Heart right ventricle (tissue), 16 donors: ENCODE measurements at regions not wholly inside any gene's neighbourhood (a gene's known extent, or its start where the extent isn't known, plus 50 kb on each side); places are given as distances from the start of the nearest gene placed in this dataset.

Experiments used
- ATAC-seq, 8 donors: fragments of 200-7000 bp; cut with Tn5 transposase; one replicate each; pipeline ENCODE4 v1.9.1; 2020; ENCODE audit warnings: mild to moderate bottlenecking in 8 of 8, moderate library complexity in 8 of 8, moderate number of reproducible peaks in 1 of 8
- DNase-seq, 2 donors: peaks; one replicate each; pipeline ENCODE4 v3.0.0-alpha.2; 2020
- H3K27ac ChIP-seq, 10 donors: fragments of 200-600 bp; sonication (generic) in 2 of 10; one replicate each; pipeline versions ENCODE4 v1.5.0 to v1.8.0; 2020 to 2022; ENCODE audit warnings: mild to moderate bottlenecking in 3 of 10
- H3K27me3 ChIP-seq, 7 donors: fragments of 200-600 bp; one replicate each; pipeline ENCODE4 v1.8.0; 2021 to 2022; ENCODE audit warnings: mild to moderate bottlenecking in 2 of 7
- H3K36me3 ChIP-seq, 9 donors: fragments of 200-600 bp; sonication (generic) in 1 of 9; one replicate each; pipeline versions ENCODE4 v1.5.0 to v1.8.0; 2020 to 2022; ENCODE audit warnings: mild to moderate bottlenecking in 2 of 9
- H3K4me1 ChIP-seq, 9 donors: fragments of 200-600 bp; sonication (generic) in 1 of 9; one replicate each; pipeline versions ENCODE4 v1.5.0 to v1.8.0; 2020 to 2022; ENCODE audit warnings: mild to moderate bottlenecking in 4 of 9
- H3K4me3 ChIP-seq, 10 donors: fragments of 200-600 bp; sonication (generic) in 2 of 10; one replicate each; pipeline versions ENCODE4 v1.5.0 to v1.8.0; 2020 to 2022; ENCODE audit warnings: mild to moderate bottlenecking in 7 of 10, moderate library complexity in 2 of 10
- H3K9me3 ChIP-seq, 11 donors: fragments of 200-600 bp in 10 of 11; sonication (generic) in 2 of 11; one replicate each; pipeline versions ENCODE4 v1.5.0 to v1.8.0; 2013 to 2022; ENCODE audit warnings: mild to moderate bottlenecking in 2 of 11, control low read depth in 1 of 11, moderate library complexity in 1 of 11
- CTCF ChIP-seq, 9 donors: fragments of 200-600 bp; sonication (generic) in 2 of 9; IDR thresholded peaks; one replicate each; pipeline versions ENCODE4 v1.5.0 to v1.8.0; 2021 to 2022; ENCODE audit warnings: antibody characterized with exemption in 9 of 9, mild to moderate bottlenecking in 5 of 9, moderate library complexity in 1 of 9
- WGBS, 2 donors: extraction: QIAGEN DNeasy Blood & Tissue Kit; methylation state at CpG; one replicate each; pipeline ENCODE4 v1.1.7; 2013; ENCODE audit warnings: inconsistent platforms in 1 of 2; 5-methylcytosine and 5-hydroxymethylcytosine counted together
- intact Hi-C, 10 donors: fragments of 100-400 bp; cut with DNase I; formaldehyde crosslinking; loops; one replicate each; pipeline versions ENCODE4 v1.11.1 to v1.14.2; 2022
- donor health status: Arrhythmogenic right ventricular cardiomyopathy.
- donor health status: ischemic (EF 13 %, LVEDD 7.1; RV severe dilation, severe dysfunction).
- donor health status: healthy with polysubstance abuse.
- donor health status: DM: no; HTN: yes; CAD: no.
- donor health status: DM: no; HTN: no; CAD: no.
- donor health status: ischemic (EF 25% LVEDD 6.9; RV normal size, moderate dysfunction).
- donor health status: ischemic (EF 25% LVEDD 5.7; RV mildly dilated, moderate dysfunction).
- donor health status: healthy.
- donor health status: DM: yes; HTN: yes; CAD: no.
- donor health status: Ischemic cardiomyopathy.
- donor health status: ischemic (EF 35%, LVEDD 5.7; RV mildly dilated, moderate dysfunction).
- donor health status: nonischemic (EF 11% LVEDD 7.7; RV severe dilation, severe dysfunction).
- donor health status: DM: yes; HTN: yes; CAD: no.
- donor health status: PGD.
- donor health status: ischemic (EF 29% LVEDD 5.4; RV normal size, mild dysfunction).
- donor health status: nonischemic (EF 23%, LVEDD 6.1; RV moderate dilation, normal function).

- ATAC-seq (no peak), DNase-seq (no peak)
- intact Hi-C loops: no loop called here
- Histone ChIP-seq H3K36me3 (no peaks in the 10 kb centered on the region), H3K27ac (no peak overlapping the region), H3K4me3 (no peak overlapping the region), H3K4me1 (no peaks in the 10 kb centered on the region), H3K9me3 (no peaks in the 10 kb centered on the region), H3K27me3 (no peaks in the 10 kb centered on the region)
- TF ChIP-seq CTCF (IDR thresholded peaks at IDR 0.05): no peak
- WGBS, 2 donors: 74 to 78% methylated on average over 2 of the region's 2 CpGs
These were observed 80.9 kb upstream of the GRIK2 start for GRCh38 chr6:101312652-101313051.

GRCh38 chr6:101322921-101323320 is 70.6 kb upstream of the GRIK2 start:
- H3K27me3 ChIP-seq: no peaks in the 10 kb centered on the region
- WGBS, 2 donors: 75 to 84% methylated on average over 2 of the region's 2 CpGs
- ATAC-seq: no peak

GRCh38 chr6:101326411-101326810 is 67.1 kb upstream of the GRIK2 start:
- no peaks in the 10 kb centered on the region for H3K4me1 ChIP-seq
- ATAC-seq: no peak
- H3K27me3 ChIP-seq: no peaks in the 10 kb centered on the region
- no peak for DNase-seq
- H3K9me3 ChIP-seq: no peaks in the 10 kb centered on the region
- no peaks in the 10 kb centered on the region for H3K36me3 ChIP-seq
- no peak overlapping the region for H3K4me3 ChIP-seq
- intact Hi-C loops: no loop called here
- no peak overlapping the region for H3K27ac ChIP-seq
- no peak for TF ChIP-seq CTCF (IDR thresholded peaks at IDR 0.05)

More at GRCh38 chr6:101322921-101323320, 70.6 kb upstream of the GRIK2 start:
- H3K9me3 ChIP-seq: peaks cover 0 to 3% (median 0%) of the 10 kb centered on the region in 11 donors
- DNase-seq: no peak
- no peak overlapping the region for H3K27ac ChIP-seq
- H3K36me3 ChIP-seq: no peaks in the 10 kb centered on the region
- no peak overlapping the region for H3K4me3 ChIP-seq
- intact Hi-C loops: no loop called here
- no peak for TF ChIP-seq CTCF (IDR thresholded peaks at IDR 0.05)
- no peaks in the 10 kb centered on the region for H3K4me1 ChIP-seq

DNA sequence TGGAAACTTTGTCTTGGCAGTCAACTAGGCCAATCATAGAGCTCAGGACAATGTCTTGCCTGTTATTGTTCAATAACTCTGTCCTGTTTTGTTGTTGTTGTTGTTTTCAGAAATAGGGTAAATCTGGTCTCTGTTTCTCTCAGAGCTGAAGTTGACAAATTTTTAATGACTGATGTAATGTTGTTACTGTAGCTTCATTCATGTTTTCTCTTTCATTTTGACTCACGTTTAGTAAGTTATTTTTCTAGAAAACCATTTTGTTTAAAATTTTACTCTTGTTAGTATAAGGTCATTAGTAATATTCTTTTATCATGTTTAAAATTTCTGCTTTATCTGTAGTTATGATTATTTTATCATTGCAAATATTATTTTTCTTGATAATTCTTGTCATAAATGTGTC is 51.6 kb upstream of the GRIK2 start:
- DNase-seq (no peak), ATAC-seq (no peak)
- H3K9me3 ChIP-seq: peaks cover 0 to 26% (median 0%) of the 10 kb centered on the region in 11 donors
- no peaks in the 10 kb centered on the region for H3K27me3 ChIP-seq
- H3K4me1 ChIP-seq: no peaks in the 10 kb centered on the region
- 42 to 48% methylated on average over 1 of the region's 1 CpG for WGBS, 2 donors
- H3K36me3 ChIP-seq: no peaks in the 10 kb centered on the region
- no peak overlapping the region for H3K27ac ChIP-seq
- intact Hi-C loops: no loop called here
- TF ChIP-seq CTCF (IDR thresholded peaks at IDR 0.05): no peak
- no peak overlapping the region for H3K4me3 ChIP-seq
